ENCODE measurements at regions not wholly inside any gene's neighbourhood (a gene's known extent, or its start where the extent isn't known, plus 50 kb on each side); places are given as distances from the start of the nearest gene placed in this dataset.

GRCh38 chr19:5219551-5220304, 120.9 kb downstream of the PTPRS start:
- TF ChIP-seq CTCF (IDR thresholded peaks at IDR 0.05; ENCODE audit: insufficient read depth, low read depth, low read length): no peak
- TF ChIP-seq EZH2 (IDR thresholded peaks at IDR 0.05; ENCODE audit: insufficient read depth, low read length): no peak

Data from astrocyte (in vitro differentiated cells and primary cell).